GM19239 (cell line): ENCODE measurements at regions not wholly inside any gene's neighbourhood (a gene's known extent, or its start where the extent isn't known, plus 50 kb on each side); places are given as distances from the start of the nearest gene placed in this dataset.

ENCODE experiments used
- DNase-seq: peaks from one replicate; pipeline ENCODE4 v3.0.0; 2011; ENCODE audit warnings: low spot score; ENCODE audit not compliant: insufficient read length
- FAIRE-seq: peaks from 2 replicates; lab custom pipeline; 2011; peaks lifted over from hg19 to GRCh38; lab: Jason Lieb, UNC

DNA sequence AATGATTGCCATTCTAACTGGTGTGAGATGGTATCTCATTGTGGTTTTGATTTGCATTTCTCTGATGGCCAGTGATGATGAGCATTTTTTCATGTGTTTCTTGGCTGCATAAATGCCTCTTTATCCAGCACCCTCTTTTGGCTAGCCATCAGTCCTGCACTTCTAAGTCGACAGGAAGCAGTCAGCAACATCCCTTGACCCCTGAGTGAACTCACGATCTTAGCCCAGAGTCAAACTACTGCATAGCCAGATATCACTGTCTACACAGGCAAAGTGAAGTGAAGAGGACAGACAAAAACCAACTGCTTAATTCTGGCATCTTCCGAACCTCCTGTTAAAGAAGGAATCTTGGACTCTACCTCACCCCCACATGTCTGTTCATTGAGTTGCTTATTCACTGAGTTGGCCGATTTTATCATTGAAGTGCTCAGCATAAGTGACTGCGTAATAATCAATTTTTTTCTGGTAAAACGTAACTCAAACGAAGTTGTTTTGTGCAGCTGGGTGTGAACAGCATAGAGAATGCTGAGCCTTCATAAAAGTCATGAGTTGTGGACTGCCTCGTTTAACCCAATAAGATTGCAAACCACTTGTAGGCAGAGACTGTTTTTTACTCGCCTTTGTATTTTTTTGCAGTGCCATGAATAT, 304.2 kb downstream of the COG6 start:
- FAIRE-seq (no peak), DNase-seq (no peak)

DNA sequence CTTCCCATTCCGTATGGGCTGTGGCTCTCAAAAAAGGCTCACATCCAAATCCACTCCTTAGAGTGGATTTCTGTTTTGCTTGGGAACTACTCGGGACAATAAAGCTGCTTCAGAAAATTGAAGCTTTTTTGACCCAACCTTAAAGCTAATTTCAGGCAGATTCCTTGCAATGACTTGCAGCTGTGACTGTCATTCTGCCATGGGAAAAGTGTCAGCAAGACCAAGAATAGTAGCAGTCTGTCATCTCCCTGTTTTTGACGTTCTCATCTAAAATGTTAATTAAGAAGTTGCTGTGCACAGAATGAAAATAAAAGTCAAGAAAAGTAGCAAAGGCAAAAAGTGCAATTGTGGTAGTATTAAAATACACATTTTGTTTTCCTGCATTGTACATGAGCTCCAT, 304.7 kb downstream of the COG6 start:
- no peak for DNase-seq
- no peak for FAIRE-seq

DNA sequence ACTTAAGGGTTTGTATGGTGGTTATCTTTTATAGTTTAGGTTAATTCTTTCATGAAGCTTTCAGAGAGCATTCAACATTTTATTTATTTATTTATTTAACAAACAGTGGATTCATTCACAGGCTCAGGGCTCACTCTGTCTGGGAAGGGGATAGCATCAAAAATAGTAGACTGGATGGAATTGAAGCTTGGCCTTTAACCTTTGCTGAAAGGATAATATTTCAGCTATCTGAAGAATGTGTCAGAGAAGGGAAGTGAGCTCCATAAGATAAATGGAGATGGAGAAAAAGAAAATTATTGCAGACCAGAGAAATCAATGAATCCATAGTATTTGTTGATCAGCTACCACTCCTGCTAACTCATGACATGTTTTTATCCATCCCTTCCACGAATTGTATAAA, 305.6 kb downstream of the COG6 start:
- DNase-seq (no peak), FAIRE-seq (no peak)

DNA sequence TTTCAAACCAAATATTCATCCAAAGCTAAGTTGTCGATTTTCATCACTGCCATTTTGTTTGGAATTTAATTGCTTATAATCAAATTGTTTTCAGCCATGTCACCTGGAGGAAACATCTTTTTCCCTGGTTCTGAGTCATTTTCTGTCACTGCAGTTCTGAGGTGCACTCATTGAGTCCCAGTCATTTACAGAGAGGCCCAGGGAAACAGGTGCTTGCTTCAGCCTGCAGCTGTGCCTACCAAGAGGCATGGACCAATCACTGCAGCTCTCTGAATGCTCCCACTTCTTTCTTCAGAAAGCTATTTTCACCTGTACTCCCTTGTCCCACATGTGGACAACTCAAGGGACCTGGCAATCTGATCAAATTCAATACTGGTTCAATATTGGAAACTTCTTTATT, 308.1 kb downstream of the COG6 start:
- FAIRE-seq (no peak), DNase-seq (no peak)

DNA sequence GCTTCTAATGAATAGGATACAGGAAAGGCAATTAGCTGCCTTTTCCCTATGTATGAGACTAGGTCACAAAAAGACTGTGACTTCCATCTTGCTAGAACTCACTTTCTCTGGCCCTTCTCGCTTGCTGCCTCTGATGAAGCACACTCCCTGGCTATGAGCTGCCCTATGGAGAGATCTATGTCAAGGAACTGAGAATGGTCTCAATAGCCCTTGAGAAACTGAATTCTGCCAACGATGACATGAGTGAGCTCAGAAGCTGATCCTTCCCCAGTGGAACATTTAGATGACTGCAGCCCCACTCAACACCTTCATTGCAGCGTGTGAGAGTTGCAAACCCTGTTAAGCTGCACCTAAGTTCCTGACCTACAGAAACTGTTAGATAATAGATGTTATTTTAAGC, 309.8 kb downstream of the COG6 start:
- DNase-seq (no peak), FAIRE-seq (no peak)

DNA sequence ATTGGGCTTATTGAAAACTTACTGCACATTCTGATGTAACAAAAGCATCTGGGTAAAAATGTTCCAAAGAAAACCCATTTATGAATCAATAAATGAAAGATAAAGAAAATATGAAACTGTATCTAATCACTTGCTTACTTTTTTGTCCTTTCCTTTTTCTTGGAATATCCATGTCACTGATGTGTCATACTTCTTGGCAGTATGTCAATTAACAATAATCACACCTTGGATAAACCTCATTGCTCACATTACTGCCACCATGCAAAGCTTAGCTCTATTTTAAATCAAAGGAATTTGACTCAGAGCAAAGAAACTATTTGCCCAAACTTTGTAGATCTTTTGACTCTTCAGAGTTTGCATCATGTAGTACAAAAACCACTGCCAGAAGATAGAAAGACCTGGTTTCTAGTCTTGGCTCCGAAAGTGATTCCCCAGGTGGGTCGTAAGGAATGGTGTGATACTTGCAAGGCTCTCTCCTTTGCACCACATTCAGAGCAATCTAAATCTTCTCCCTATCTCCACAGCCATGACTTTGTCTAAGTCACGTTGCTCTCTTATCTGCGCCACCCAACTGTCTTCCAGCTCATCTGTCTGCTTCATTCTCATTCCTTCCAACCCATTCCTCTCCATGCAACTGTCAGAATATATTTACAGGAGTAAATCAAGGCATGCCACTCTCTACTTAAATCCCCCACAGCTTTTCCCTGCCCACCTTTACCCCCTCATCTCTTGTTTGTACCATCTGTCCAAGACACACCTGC, 311.9 kb downstream of the COG6 start:
- DNase-seq (no peak), FAIRE-seq (no peak)

DNA sequence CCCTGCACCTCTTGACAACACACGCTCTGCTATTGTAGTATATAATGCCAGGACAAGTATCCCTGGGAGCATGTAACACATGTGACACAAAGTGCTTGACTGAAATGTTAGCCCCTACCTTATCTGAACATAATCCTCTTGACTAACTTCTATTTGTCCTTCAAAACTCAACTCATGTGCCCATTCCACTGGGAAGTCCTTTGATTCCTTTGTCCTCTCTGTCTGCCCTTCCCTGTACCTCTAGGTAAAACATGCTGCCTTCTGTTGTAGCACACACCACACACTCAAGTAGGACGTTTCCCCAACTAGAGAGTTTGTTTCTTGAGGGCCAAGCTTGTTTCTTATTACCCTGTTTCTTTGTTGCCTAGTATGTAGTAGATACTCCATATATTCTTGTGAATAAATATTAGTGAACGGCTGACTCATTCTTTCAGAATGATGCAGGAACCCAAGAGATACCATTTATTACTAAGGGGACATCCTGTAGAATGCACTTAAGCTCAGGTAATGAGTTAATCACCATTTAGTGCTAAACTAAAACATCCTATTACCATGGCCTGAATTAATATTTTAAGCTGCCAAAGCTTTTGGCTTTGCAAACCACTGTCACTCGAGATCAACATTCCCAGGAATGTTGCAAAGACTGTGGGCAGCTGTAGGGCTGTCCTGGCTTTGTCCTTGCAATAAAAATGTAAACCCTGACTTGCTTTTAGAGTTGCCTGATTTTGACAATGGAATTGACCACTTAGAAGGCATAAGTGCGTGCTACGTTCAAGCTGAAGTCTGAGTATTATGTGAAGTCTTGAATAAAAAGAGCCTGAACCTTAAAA, 313.4 kb downstream of the COG6 start:
- DNase-seq (no peak), FAIRE-seq (no peak)

DNA sequence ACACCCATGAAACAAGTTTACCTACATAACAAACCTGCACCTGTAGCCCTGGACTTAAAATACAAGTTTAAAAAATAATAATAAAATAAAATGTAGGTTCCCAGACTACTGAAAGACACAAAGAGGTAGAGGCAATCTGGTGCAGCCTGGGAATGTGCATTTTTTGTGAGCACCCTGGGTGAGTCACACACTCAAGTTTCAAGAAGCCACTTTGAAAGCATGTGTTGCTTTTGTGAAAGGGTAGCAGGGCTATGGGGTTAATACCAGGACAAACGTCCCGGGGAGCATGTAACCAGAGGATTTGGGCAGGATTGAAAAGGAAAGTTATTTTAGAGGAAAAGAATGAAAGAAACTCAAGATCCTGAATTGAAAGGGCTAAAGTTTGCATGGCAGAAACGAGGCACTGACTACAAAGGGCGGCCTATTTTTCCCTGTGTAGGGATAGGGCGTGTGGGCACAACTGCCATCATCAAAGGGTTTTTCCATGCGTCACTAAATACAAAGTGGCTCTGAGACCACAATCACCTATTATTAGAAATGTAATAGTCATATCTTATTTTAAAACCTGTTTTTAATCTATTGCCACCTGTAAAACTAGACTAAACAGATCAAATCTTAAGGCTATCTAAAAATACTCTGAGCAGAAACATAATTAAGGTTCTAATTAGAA, 314.9 kb downstream of the COG6 start:
- FAIRE-seq: no peak
- no peak for DNase-seq

DNA sequence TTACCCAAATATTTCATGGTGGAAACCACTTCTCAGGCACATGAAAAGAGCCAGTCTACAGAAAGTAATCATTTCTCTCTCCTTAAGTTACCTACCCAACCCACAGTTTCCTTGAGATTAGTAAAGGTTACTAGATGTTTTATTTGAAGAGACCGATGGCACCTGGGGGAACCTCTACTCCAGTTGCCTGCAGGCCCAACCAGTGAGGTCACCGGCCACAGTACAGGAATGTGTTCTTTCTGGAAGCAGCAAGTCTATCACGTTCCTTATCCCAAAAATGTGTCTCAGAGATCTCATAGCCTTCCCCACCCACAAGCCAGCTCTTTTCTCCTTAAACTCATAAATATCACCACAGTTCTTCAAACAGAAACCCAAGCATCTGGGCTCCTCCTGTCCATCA, 316.1 kb downstream of the COG6 start:
- FAIRE-seq: no peak
- no peak for DNase-seq

DNA sequence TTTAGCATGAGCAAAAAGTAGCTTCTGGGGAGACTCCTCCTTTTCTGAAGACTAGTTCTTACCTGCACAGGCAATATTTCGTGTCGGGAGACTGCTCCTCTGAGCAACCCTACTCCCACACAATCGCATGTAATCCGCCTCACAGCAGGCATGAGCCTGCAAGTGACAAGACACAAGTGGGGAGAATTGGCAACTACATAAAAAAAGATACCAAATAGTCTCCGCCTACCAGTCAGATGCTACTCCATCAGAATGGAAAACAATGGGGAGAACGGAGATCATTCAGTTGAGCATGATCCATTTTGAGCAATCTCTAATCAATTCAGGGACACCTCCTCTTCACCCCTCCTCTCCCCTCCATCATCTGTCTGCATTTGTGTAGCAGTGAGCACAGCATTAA, 321.0 kb downstream of the COG6 start:
- FAIRE-seq (no peak), DNase-seq (no peak)

DNA sequence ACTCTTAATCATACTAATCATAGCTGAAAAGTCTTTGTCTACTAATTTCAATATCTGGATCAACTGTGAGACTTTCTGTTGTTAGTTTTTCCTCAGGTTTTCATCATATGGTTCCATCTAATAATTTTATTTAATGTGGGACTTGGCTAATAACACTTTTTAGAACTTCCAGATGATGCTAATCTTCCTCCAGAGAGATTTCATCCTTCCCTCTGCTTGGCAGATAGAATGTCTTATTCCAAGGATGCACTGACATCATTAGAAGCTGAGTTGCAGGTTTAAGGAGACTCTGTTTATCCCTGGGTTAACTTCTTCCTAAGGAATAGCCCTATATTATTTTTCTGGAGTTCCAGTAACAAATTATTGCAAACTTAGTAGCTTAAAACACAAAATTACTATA, 325.6 kb downstream of the COG6 start:
- DNase-seq: no peak
- FAIRE-seq: no peak

DNA sequence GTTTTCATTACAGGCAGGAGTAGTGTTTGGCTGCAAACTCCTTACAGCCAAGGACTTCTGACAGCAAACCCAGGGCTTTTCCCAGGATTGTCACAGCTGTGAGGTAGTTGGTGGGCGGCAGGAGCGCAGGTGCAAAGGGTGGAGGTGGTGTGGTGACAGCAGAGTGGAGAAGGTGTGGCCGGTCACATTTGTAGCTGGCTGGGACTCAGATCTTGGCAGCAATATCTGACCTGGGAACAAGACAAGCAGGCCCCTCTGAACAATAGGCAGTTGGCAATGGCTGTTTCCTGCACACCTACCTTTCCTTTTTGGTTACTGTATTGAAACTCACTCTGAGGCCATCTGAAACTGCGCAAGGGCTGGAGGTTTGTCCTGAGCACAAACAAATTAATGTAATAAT, 327.3 kb downstream of the COG6 start:
- no peak for FAIRE-seq
- no peak for DNase-seq

DNA sequence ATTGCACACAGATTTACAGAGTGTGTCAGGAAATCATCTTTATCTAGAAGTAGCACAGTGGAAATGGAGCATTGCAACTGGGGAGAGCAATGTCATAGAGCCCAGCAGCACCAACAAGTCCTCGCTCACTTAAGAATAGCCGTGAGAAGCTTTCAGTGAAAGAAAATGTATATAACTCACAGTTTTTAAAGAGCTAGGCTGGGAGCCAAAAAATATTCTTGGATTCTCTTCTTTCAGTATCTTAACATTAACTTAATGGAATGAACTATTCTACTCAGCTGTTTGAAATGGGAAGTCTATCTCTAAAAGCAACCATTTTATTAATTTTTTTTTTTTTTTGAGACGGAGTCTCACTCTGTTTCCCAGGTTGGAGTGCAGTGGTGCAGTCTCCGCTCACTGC, 329.6 kb downstream of the COG6 start:
- DNase-seq (no peak), FAIRE-seq (no peak)

DNA sequence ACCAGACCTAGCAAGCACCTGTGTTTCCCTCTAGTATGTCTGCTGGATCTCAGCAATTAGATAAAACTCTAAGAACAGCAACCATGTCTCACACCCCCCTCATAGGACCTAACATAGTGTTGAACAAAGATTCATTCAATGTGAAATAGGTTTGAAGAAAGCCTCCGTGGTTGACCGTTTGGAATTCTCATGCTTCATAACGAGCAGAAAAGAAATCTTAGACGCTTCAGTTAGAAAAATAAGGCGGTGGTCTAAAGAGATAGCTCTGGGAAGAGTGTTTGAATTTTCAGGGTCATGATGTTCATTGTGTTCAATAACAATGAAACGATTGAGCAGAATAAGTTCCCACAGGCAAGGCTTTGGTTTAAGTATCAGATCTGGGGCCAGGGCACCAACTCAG, 332.9 kb downstream of the COG6 start:
- FAIRE-seq (no peak), DNase-seq (no peak)

DNA sequence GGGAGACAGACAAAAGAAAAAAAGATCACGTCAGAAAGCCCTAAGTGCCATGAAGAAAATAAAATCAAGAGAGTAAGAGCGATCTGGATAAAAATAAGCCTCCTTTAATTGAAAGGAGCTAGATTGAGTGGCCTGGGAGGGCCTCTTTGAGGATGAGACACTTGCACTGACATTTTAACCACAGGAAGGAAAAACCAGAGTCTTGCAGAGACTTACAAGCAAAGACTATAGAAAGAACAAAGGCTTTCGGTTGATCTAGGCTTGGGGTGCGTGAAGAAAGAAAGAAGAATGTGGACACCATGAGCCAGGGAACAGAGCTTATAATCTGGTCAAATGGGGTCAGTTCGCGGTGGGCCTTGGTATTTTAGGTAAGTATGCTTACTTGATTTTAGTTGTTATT, 342.7 kb downstream of the COG6 start:
- no peak for FAIRE-seq
- DNase-seq: no peak

DNA sequence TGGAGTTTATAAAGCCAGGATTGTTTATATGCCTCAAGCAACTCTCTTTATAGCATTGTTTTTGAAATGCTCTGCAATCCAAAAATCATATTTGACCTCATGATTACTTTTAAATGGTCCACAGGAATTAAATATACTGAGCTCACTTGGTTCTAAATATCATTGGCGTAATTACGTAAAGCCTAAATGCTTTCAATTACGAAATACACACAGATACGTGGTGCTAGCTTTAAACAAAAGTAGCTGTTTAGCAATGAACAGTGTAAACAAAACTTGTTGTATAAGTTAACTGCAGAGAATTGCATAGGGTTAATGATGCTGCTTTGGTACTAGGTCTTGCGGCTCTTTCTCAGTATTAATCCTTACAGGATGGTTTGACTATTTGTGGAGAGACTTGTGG, 346.6 kb downstream of the COG6 start:
- DNase-seq (no peak), FAIRE-seq (no peak)

DNA sequence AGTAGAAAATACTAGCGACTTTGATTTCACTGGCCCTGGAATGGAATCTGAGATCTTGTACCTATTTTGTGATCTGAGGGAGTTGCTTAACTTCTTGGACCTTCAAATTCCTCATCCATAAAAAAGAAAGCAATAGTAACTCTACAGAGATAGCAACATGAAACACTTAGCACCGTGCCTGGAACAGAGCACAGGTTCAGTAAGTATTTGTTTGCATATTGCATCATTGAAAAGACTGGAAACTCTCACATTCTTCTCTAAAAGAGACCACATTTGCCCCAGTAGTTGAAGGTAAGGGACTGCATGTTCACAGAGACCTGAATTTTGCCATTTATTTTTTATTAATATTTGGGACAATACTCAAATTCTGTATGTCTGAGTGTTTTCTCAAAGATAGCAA, 358.1 kb downstream of the COG6 start:
- FAIRE-seq (no peak), DNase-seq (no peak)

DNA sequence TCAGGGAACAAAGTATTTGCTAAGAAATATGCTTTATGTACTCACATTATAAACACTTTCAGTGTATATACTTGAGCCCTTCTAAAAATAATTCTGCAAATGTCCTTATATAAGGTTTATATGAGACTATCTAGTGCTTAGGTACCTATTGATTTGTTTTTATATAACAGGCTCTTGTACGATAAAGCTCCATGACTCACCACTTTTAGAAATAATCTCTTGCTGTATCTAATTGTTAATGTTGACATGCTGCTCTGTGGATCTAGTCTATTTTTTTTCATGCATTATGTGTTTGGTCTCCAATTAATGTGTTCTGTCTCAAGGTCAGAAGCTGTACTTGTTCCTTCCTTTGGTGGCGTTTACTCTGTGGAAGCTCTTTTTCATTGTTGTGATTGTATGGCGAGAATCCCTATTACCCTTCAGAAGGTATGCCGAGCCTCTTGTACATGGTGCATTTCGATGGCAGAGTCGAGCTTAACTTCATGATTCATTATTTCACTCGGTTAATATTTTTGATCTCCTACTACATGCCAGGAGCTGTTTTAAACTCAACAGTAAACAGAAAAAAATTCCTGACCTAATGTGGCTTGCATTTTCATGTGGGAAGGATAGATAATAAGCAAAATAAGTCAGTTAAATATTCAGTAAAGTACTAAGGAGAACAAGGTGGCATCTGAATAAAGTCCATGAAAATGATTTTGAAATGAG, 361.6 kb downstream of the COG6 start:
- DNase-seq: no peak
- FAIRE-seq: no peak

DNA sequence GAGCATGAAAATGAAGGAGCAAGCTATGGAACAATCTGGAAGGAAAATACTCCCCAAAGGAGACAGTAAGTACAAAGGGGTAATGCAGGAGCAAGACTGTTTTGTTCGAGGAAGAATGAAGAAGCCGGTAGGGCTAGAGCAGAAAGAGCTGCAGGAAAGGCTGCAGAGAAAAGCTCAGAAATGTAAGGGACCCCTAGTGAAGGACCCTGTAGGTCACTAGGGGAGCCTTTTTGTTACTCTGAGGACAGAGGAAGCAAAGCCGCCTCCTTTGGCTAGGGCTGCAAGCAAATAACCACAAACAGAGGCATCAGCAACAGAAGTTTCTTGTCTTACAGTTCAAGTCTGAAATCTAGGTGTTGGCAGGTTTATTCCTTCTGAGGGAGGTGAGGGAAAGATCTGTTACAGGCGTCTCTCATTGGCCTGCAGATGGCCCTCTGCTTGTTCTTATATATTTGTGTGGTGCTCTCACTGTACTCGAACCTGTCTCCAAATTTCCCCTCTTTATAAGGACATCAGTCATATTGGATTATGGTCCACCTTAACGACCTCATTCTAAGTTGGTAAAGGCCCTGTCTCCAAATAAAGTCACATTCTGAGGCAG, 362.3 kb downstream of the COG6 start:
- DNase-seq: no peak
- FAIRE-seq: no peak
